DMS 273 (cell line): ENCODE measurements at regions not wholly inside any gene's neighbourhood (a gene's known extent, or its start where the extent isn't known, plus 50 kb on each side); places are given as distances from the start of the nearest gene placed in this dataset.
"Not testable (repeated sequence)": the region's sequence is repeated elsewhere in the genome, so short reads cannot be mapped to it uniquely, and the experiment has no call there.

Source experiments
- DNase-seq: peaks from one replicate; lab custom pipeline; 2025; ENCODE audit not compliant: unreplicated experiment; lab: John Stamatoyannopoulos, UW

- DNase-seq, result not testable (repeated sequence)
These were observed 118.3 kb downstream of the LRRC37A3 start for GRCh38 chr17:64800987-64801386.

GRCh38 chr17:64800361-64800895, 118.8 kb downstream of the LRRC37A3 start:
- not testable (repeated sequence) for DNase-seq

- not testable (repeated sequence) for DNase-seq
These were observed 119.6 kb downstream of the LRRC37A3 start for GRCh38 chr17:64799543-64800188.

- DNase-seq, result not testable (repeated sequence)
These were observed 120.3 kb downstream of the LRRC37A3 start for GRCh38 chr17:64798961-64799360.

GRCh38 chr17:64798489-64798790, 120.8 kb downstream of the LRRC37A3 start:
- not testable (repeated sequence) for DNase-seq

GRCh38 chr17:64797746-64798488, 121.4 kb downstream of the LRRC37A3 start:
- peak; percentile 11 for DNase-seq

- DNase-seq, result not testable (repeated sequence)
These were observed 123.9 kb downstream of the LRRC37A3 start for GRCh38 chr17:64795342-64795741.

GRCh38 chr17:64794548-64795274, 124.6 kb downstream of the LRRC37A3 start:
- not testable (repeated sequence) for DNase-seq

GRCh38 chr17:64794113-64794512, 125.2 kb downstream of the LRRC37A3 start:
- DNase-seq, result not testable (repeated sequence)

- not testable (repeated sequence) for DNase-seq
These were observed 126.3 kb downstream of the LRRC37A3 start for GRCh38 chr17:64792793-64793575.

- not testable (repeated sequence) for DNase-seq
These were observed 127.0 kb downstream of the LRRC37A3 start for GRCh38 chr17:64792276-64792675.

GRCh38 chr17:64791691-64792090, 127.6 kb downstream of the LRRC37A3 start:
- DNase-seq, result not testable (repeated sequence)

GRCh38 chr17:64791226-64791625, 128.1 kb downstream of the LRRC37A3 start:
- not testable (repeated sequence) for DNase-seq

GRCh38 chr17:64790690-64791089, 128.6 kb upstream of the SMURF2 start:
- DNase-seq, result not testable (repeated sequence)

- DNase-seq, result not testable (repeated sequence)
These were observed 128.1 kb upstream of the SMURF2 start for GRCh38 chr17:64790193-64790592.

- peak; percentile 42 for DNase-seq
These were observed 126.9 kb upstream of the SMURF2 start for GRCh38 chr17:64789061-64789445.

GRCh38 chr17:64788286-64789060, 126.4 kb upstream of the SMURF2 start:
- no peak for DNase-seq

GRCh38 chr17:64787921-64788271, 125.8 kb upstream of the SMURF2 start:
- peak; percentile 22 for DNase-seq

- no peak for DNase-seq
These were observed 125.3 kb upstream of the SMURF2 start for GRCh38 chr17:64787255-64787920.

- no peak for DNase-seq
These were observed 124.2 kb upstream of the SMURF2 start for GRCh38 chr17:64786337-64786736.
